Tibial nerve (tissue), 4 donors: ENCODE measurements at regions not wholly inside any gene's neighbourhood (a gene's known extent, or its start where the extent isn't known, plus 50 kb on each side); places are given as distances from the start of the nearest gene placed in this dataset.

Experiments used
- DNase-seq, 2 donors: peaks; one replicate each; pipeline ENCODE4 v3.0.0-alpha.2; 2019; ENCODE audit warnings: low spot score in 2 of 2
- H3K27ac ChIP-seq, 4 donors: fragments of 200-600 bp; sonication (generic) in 3 of 4; one replicate each; pipeline ENCODE4 v1.5.1; 2017 to 2019; ENCODE audit warnings: mild to moderate bottlenecking in 1 of 4
- H3K27me3 ChIP-seq, 2 donors: fragments of 200-600 bp; sonication (generic) in 1 of 2; one replicate each; pipeline versions ENCODE4 v1.5.1 to v1.6.0; 2017 to 2019
- H3K36me3 ChIP-seq, 3 donors: fragments of 200-600 bp; sonication (generic); one replicate each; pipeline ENCODE4 v1.5.1; 2018 to 2019
- H3K4me1 ChIP-seq, 4 donors: fragments of 200-600 bp; sonication (generic) in 3 of 4; one replicate each; pipeline ENCODE4 v1.5.1; 2017 to 2019
- H3K4me3 ChIP-seq, 4 donors: fragments of 200-600 bp; sonication (generic) in 3 of 4; one replicate each; pipeline ENCODE4 v1.5.1; 2017 to 2019; ENCODE audit warnings: mild to moderate bottlenecking in 1 of 4, moderate library complexity in 1 of 4
- H3K9me3 ChIP-seq, 4 donors: fragments of 200-600 bp; sonication (generic) in 3 of 4; one replicate each; pipeline ENCODE4 v1.5.1; 2017 to 2019
- CTCF ChIP-seq, 5 experiments: fragments of 200-600 bp in 3 of 5; fragments of 450-650 bp in 2 of 5; sonication (generic) in 3 of 5; IDR thresholded peaks; one replicate each; pipeline ENCODE4 v1.5.1; 2016 to 2019; ENCODE audit warnings: antibody characterized with exemption in 5 of 5, mild to moderate bottlenecking in 3 of 5, moderate library complexity in 2 of 5
- EP300 ChIP-seq, 2 donors: sonication (generic); formaldehyde crosslinking; IDR thresholded peaks; one replicate each; pipeline ENCODE4 v1.6.1; 2017; ENCODE audit warnings: antibody characterized with exemption in 2 of 2, mild to moderate bottlenecking in 1 of 2
- POLR2A ChIP-seq, 2 donors: fragments of 450-650 bp; IDR thresholded peaks; one replicate each; pipeline ENCODE4 v1.6.1; 2017; ENCODE audit warnings: antibody characterized with exemption in 2 of 2, mild to moderate bottlenecking in 2 of 2, moderate library complexity in 2 of 2
- WGBS, 2 donors: methylation state at CpG; one replicate each; pipeline ENCODE4 v1.1.5; 2018; 5-methylcytosine and 5-hydroxymethylcytosine counted together

- H3K9me3 ChIP-seq = peaks cover 0 to 20% (median 0%) of the 10 kb centered on the region in 4 donors
- 70 to 76% methylated on average over 3 of the region's 3 CpGs for whole genome bisulfite sequencing, 2 donors
- no peak for TF ChIP-seq POLR2A (IDR thresholded peaks at IDR 0.05)
- no peak overlapping the region for H3K4me3 ChIP-seq
- no peak for DNase-seq
- H3K27ac ChIP-seq = no peak overlapping the region
- no peaks in the 10 kb centered on the region for H3K4me1 ChIP-seq
- no peaks in the 10 kb centered on the region for H3K27me3 ChIP-seq
- no peaks in the 10 kb centered on the region for H3K36me3 ChIP-seq
These were observed 105.0 kb upstream of the TTC14 start for GRCh38 chr3:180496995-180497394.

GRCh38 chr3:180516368-180516767 is 85.6 kb upstream of the TTC14 start:
- Histone ChIP-seq H3K4me1 (no peaks in the 10 kb centered on the region), H3K9me3 (peaks cover 0 to 11% (median 0%) of the 10 kb centered on the region in 4 donors), H3K4me3 (no peak overlapping the region), H3K27me3 (no peaks in the 10 kb centered on the region), H3K36me3 (no peaks in the 10 kb centered on the region), H3K27ac (no peak overlapping the region)
- TF ChIP-seq POLR2A (IDR thresholded peaks at IDR 0.05) (no peak), EP300 (IDR thresholded peaks at IDR 0.05) (no peak), CTCF (IDR thresholded peaks at IDR 0.05) (no peak)
- 84 to 93% methylated on average over 2 of the region's 2 CpGs for WGBS, 2 donors
- DNase-seq = no peak

GRCh38 chr3:180523040-180523439 is 78.9 kb upstream of the TTC14 start:
- no peak overlapping the region for H3K4me3 ChIP-seq
- WGBS, 2 donors = 88 to 92% methylated on average over 3 of the region's 3 CpGs
- no peak for TF ChIP-seq POLR2A (IDR thresholded peaks at IDR 0.05)
- no peak for TF ChIP-seq EP300 (IDR thresholded peaks at IDR 0.05)
- TF ChIP-seq CTCF (IDR thresholded peaks at IDR 0.05) = no peak

GRCh38 chr3:180528843-180529242 is 73.1 kb upstream of the TTC14 start:
- Histone ChIP-seq H3K4me1 (no peaks in the 10 kb centered on the region), H3K9me3 (peaks cover 0 to 13% (median 0%) of the 10 kb centered on the region in 4 donors), H3K36me3 (no peaks in the 10 kb centered on the region), H3K27ac (no peak overlapping the region), H3K27me3 (no peaks in the 10 kb centered on the region), H3K4me3 (no peak overlapping the region)
- TF ChIP-seq EP300 (IDR thresholded peaks at IDR 0.05) = no peak
- no peak for TF ChIP-seq CTCF (IDR thresholded peaks at IDR 0.05)
- TF ChIP-seq POLR2A (IDR thresholded peaks at IDR 0.05) = no peak
- WGBS, 2 donors = 77 to 78% methylated on average over 1 of the region's 1 CpG
- no peak for DNase-seq

More at GRCh38 chr3:180523040-180523439, 78.9 kb upstream of the TTC14 start:
- Histone ChIP-seq H3K27ac (no peak overlapping the region), H3K36me3 (no peaks in the 10 kb centered on the region), H3K27me3 (no peaks in the 10 kb centered on the region), H3K4me1 (no peaks in the 10 kb centered on the region), H3K9me3 (peaks cover 0 to 3% (median 0%) of the 10 kb centered on the region in 4 donors)
- DNase-seq = no peak

DNA sequence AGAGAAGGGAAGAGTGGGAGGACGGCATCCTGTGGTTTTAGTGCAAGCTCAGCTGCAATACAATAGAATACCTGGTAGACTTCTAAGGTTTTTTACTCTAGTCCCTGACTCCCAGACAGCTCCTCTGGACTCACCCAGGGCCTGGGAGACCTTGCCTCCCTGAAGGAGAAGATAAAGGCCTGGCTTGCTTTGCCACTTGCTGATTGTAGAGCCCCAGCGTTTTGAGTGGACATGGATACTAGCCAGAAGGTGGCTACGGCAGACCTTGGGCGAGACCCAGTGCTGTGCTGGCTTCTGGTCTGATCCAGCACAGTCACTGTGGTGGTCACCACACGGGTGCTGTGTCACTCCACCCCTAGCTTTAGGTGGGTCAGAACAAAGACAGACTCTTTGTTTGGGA is 72.2 kb upstream of the TTC14 start:
- Histone ChIP-seq H3K4me3 (no peak overlapping the region), H3K9me3 (peaks cover 0 to 13% (median 0%) of the 10 kb centered on the region in 4 donors), H3K27ac (no peak overlapping the region), H3K27me3 (no peaks in the 10 kb centered on the region), H3K4me1 (no peaks in the 10 kb centered on the region), H3K36me3 (no peaks in the 10 kb centered on the region)
- 75 to 81% methylated on average over 5 of the region's 5 CpGs for WGBS, 2 donors
- TF ChIP-seq CTCF (IDR thresholded peaks at IDR 0.05) (no peak), POLR2A (IDR thresholded peaks at IDR 0.05) (no peak), EP300 (IDR thresholded peaks at IDR 0.05) (no peak)
- DNase-seq = no peak

DNA sequence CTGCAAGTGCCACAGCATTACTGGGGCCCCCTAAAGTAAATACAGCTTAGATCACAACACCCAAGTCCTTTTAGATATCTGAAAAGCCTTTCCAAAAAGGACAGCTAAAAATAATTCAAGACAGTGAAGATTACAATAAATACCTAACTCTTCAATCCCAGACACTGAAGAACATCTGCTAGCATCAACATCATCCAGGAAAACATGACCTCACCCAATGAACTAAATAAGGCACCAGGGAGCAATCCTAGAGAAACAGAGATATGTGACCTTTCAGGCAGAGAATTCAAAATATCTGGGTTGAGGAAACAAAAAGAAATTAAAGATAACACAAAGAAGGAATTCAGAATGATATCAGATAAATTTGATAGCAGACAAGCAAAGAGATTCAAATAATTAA is 71.7 kb upstream of the TTC14 start:
- no peaks in the 10 kb centered on the region for H3K4me1 ChIP-seq
- no peak for TF ChIP-seq EP300 (IDR thresholded peaks at IDR 0.05)
- TF ChIP-seq CTCF (IDR thresholded peaks at IDR 0.05) = no peak
- no peak for TF ChIP-seq POLR2A (IDR thresholded peaks at IDR 0.05)
- H3K4me3 ChIP-seq = no peak overlapping the region
- no peaks in the 10 kb centered on the region for H3K36me3 ChIP-seq
- no peak overlapping the region for H3K27ac ChIP-seq
- H3K27me3 ChIP-seq = no peaks in the 10 kb centered on the region
- no peak for DNase-seq
- peaks cover 0 to 13% (median 0%) of the 10 kb centered on the region in 4 donors for H3K9me3 ChIP-seq
